Ascending aorta (tissue), 2 donors: ENCODE measurements at regions not wholly inside any gene's neighbourhood (a gene's known extent, or its start where the extent isn't known, plus 50 kb on each side); places are given as distances from the start of the nearest gene placed in this dataset.
"Not testable (repeated sequence)": the region's sequence is repeated elsewhere in the genome, so short reads cannot be mapped to it uniquely, and the experiment has no call there.

Experiments
- DNase-seq, 2 donors: peaks; one replicate each; pipeline ENCODE4 v3.0.0-alpha.2; 2019; ENCODE audit warnings: low spot score in 2 of 2
- H3K27ac ChIP-seq, 2 donors: fragments of 200-600 bp; sonication (generic); one replicate each; pipeline ENCODE4 v1.5.1; 2016 to 2017; ENCODE audit warnings: mild to moderate bottlenecking in 1 of 2
- H3K27me3 ChIP-seq: fragments of 200-600 bp; sonication (generic); one replicate; pipeline ENCODE4 v1.5.1; 2017
- H3K36me3 ChIP-seq, 2 donors: fragments of 200-600 bp; sonication (generic); one replicate each; pipeline ENCODE4 v1.5.1; 2016
- H3K4me1 ChIP-seq, 2 donors: fragments of 200-600 bp; sonication (generic); one replicate each; pipeline ENCODE4 v1.5.1; 2016 to 2017; ENCODE audit warnings: mild to moderate bottlenecking in 1 of 2
- H3K4me3 ChIP-seq, 2 donors: fragments of 200-600 bp; sonication (generic); one replicate each; pipeline ENCODE4 v1.5.1; 2016 to 2017; ENCODE audit warnings: mild to moderate bottlenecking in 1 of 2
- H3K9me3 ChIP-seq, 2 donors: fragments of 200-600 bp; sonication (generic); one replicate each; pipeline ENCODE4 v1.5.1; 2016
- CTCF ChIP-seq, 3 experiments: fragments of 200-600 bp in 2 of 3; fragments of 450-650 bp in 1 of 3; sonication (generic) in 2 of 3; IDR thresholded peaks; one replicate each; pipeline ENCODE4 v1.5.1; 2016 to 2019; ENCODE audit warnings: antibody characterized with exemption in 3 of 3, mild to moderate bottlenecking in 1 of 3, moderate library complexity in 1 of 3
- intact Hi-C: fragments of 100-400 bp; cut with DNase I; formaldehyde crosslinking; loops from one replicate; pipeline ENCODE4 v1.15.1; 2023

- no peak overlapping the region for H3K27ac ChIP-seq
- no peaks in the 10 kb centered on the region for H3K9me3 ChIP-seq
- no peaks in the 10 kb centered on the region for H3K36me3 ChIP-seq
- H3K4me3 ChIP-seq: no peak overlapping the region
- intact Hi-C loops: no loop called here
- TF ChIP-seq CTCF (IDR thresholded peaks at IDR 0.05): no peak
- DNase-seq: no peak
- H3K27me3 ChIP-seq: no peaks in the 10 kb centered on the region
- no peaks in the 10 kb centered on the region for H3K4me1 ChIP-seq
These were observed 137.9 kb upstream of the BASP1 start for GRCh38 chr5:17079562-17079961.

GRCh38 chr5:17080361-17080760 lies 137.1 kb upstream of the BASP1 start:
- no peaks in the 10 kb centered on the region for H3K27me3 ChIP-seq
- H3K27ac ChIP-seq: no peak overlapping the region
- intact Hi-C loops: no loop called here
- no peak for DNase-seq
- no peaks in the 10 kb centered on the region for H3K4me1 ChIP-seq
- H3K36me3 ChIP-seq: no peaks in the 10 kb centered on the region
- no peaks in the 10 kb centered on the region for H3K9me3 ChIP-seq
- no peak overlapping the region for H3K4me3 ChIP-seq
- no peak for TF ChIP-seq CTCF (IDR thresholded peaks at IDR 0.05)

- TF ChIP-seq CTCF (IDR thresholded peaks at IDR 0.05): no peak
- Histone ChIP-seq H3K4me1 (no peaks in the 10 kb centered on the region), H3K4me3 (no peak overlapping the region), H3K27me3 (no peaks in the 10 kb centered on the region), H3K27ac (no peak overlapping the region), H3K36me3 (no peaks in the 10 kb centered on the region), H3K9me3 (no peaks in the 10 kb centered on the region)
- no peak for DNase-seq
- intact Hi-C loops: no loop called here
These were observed 136.3 kb upstream of the BASP1 start for GRCh38 chr5:17081142-17081541.

DNA sequence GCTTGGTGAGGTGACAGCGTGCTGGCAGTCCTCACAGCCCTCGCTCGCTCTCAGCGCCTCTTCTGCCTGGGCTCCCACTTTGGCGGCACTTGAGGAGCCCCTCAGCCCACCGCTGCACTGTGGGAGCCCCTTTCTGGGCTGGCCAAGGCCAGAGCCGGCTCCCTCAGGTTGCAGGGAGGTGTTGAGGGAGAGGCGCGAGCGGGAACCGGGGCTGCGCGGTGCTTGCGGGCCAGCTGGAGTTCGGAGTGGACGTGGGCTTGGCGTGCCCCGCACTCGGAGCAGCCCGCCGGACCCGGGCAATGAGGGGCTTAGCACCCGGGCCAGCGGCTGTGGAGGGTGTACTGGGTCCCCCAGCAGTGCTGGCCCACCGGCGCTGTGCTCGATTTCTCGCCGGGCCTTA lies 134.2 kb upstream of the BASP1 start:
- H3K9me3 ChIP-seq, H3K27ac ChIP-seq, intact Hi-C loops, H3K27me3 ChIP-seq, H3K4me3 ChIP-seq, H3K4me1 ChIP-seq, DNase-seq, H3K36me3 ChIP-seq: not testable (repeated sequence)

- Histone ChIP-seq H3K4me1 (no peaks in the 10 kb centered on the region), H3K36me3 (no peaks in the 10 kb centered on the region), H3K27me3 (no peaks in the 10 kb centered on the region), H3K4me3 (no peak overlapping the region), H3K27ac (no peak overlapping the region), H3K9me3 (no peaks in the 10 kb centered on the region)
- no peak for TF ChIP-seq CTCF (IDR thresholded peaks at IDR 0.05)
- intact Hi-C loops: no loop called here
- no peak for DNase-seq
These were observed 130.4 kb upstream of the BASP1 start for GRCh38 chr5:17087035-17087434.

- no peak for DNase-seq
- H3K4me3 ChIP-seq: no peak overlapping the region
- TF ChIP-seq CTCF (IDR thresholded peaks at IDR 0.05): no peak
- intact Hi-C loops: no loop called here
- no peaks in the 10 kb centered on the region for H3K36me3 ChIP-seq
- no peaks in the 10 kb centered on the region for H3K9me3 ChIP-seq
- no peak overlapping the region for H3K27ac ChIP-seq
- H3K27me3 ChIP-seq: no peaks in the 10 kb centered on the region
- H3K4me1 ChIP-seq: no peaks in the 10 kb centered on the region
These were observed 129.4 kb upstream of the BASP1 start for GRCh38 chr5:17088051-17088450.
